K562 (cell line): ENCODE measurements at regions not wholly inside any gene's neighbourhood (a gene's known extent, or its start where the extent isn't known, plus 50 kb on each side); places are given as distances from the start of the nearest gene placed in this dataset.

Experiments used
- CAMTA2 ChIP-seq: fragments of 250-450 bp; sonication (Bioruptor Pico); conservative IDR thresholded peaks from 2 replicates; pipeline ENCODE4 v1.5.1; 2022
- PATZ1 ChIP-seq: fragments of 250-450 bp; sonication (Bioruptor Pico); IDR thresholded peaks from 2 replicates; pipeline ENCODE4 v1.5.0; 2020; ENCODE audit warnings: mild to moderate bottlenecking, borderline replicate concordance
- POLR2B ChIP-seq: fragments of 450-650 bp; IDR thresholded peaks from 2 replicates; pipeline ENCODE4 v1.6.1; 2018; ENCODE audit warnings: low read depth; ENCODE audit not compliant: partially characterized antibody
- RERE ChIP-seq: sonication (generic); formaldehyde crosslinking; IDR thresholded peaks from 2 replicates; pipeline ENCODE4 v1.8.0; 2023; ENCODE audit warnings: missing genetic modification reagents, mild to moderate bottlenecking, borderline replicate concordance
- SNAPC5 ChIP-seq: fragments of 250-450 bp; sonication (Bioruptor Pico); IDR thresholded peaks from 2 replicates; pipeline ENCODE4 v1.8.0; 2021; ENCODE audit warnings: moderate library complexity, mild to moderate bottlenecking, inconsistent platforms
- TAF9B ChIP-seq: fragments of 450-650 bp; IDR thresholded peaks from 2 replicates; pipeline ENCODE4 v1.6.1; 2018; ENCODE audit warnings: mild to moderate bottlenecking; ENCODE audit not compliant: partially characterized antibody
- USF2 ChIP-seq: sonication (generic); formaldehyde crosslinking; IDR thresholded peaks from 2 replicates; pipeline ENCODE4 v1.5.0; 2020; ENCODE audit warnings: missing genetic modification reagents

- TF ChIP-seq USF2 (CRISPR knock-in tag) (no peak), POLR2B (no peak), RERE (CRISPR knock-in tag) (no peak), CAMTA2 (no peak), SNAPC5 (no peak), PATZ1 (no peak), TAF9B (no peak)
Observed at GRCh38 chr13:56988543-56988942, 152.2 kb upstream of the PRR20A start (continued).
